GM21825 (cell line): ENCODE measurements at regions not wholly inside any gene's neighbourhood (a gene's known extent, or its start where the extent isn't known, plus 50 kb on each side); places are given as distances from the start of the nearest gene placed in this dataset.
"Not testable (repeated sequence)": the region's sequence is repeated elsewhere in the genome, so short reads cannot be mapped to it uniquely, and the experiment has no call there.

Source experiments
- ATAC-seq: cut with Tn5 transposase; IDR thresholded peaks from one replicate; pipeline ENCODE4 v1.9.1; 2021; ENCODE audit warnings: mild to moderate bottlenecking, moderate library complexity; ENCODE audit not compliant: unreplicated experiment

GRCh38 chr7:68559518-68559917 is 1038.8 kb upstream of the AUTS2 start:
- ATAC-seq, result no peak

GRCh38 chr7:68562323-68562899 is 1035.9 kb upstream of the AUTS2 start:
- no peak for ATAC-seq

GRCh38 chr7:68564306-68565135 is 1033.8 kb upstream of the AUTS2 start:
- ATAC-seq, result no peak

- ATAC-seq, result no peak
Measured at GRCh38 chr7:68571286-68571685, 1027.0 kb upstream of the AUTS2 start.

GRCh38 chr7:68573271-68574005 is 1024.8 kb upstream of the AUTS2 start:
- no peak for ATAC-seq

GRCh38 chr7:68576366-68576765 is 1021.9 kb upstream of the AUTS2 start:
- no peak for ATAC-seq

GRCh38 chr7:68581417-68581816 is 1016.9 kb upstream of the AUTS2 start:
- ATAC-seq, result no peak

GRCh38 chr7:68587599-68587998 is 1010.7 kb upstream of the AUTS2 start:
- ATAC-seq, result no peak

- ATAC-seq, result no peak
Measured at GRCh38 chr7:68601826-68602225, 996.4 kb upstream of the AUTS2 start.

- ATAC-seq, result no peak
Measured at GRCh38 chr7:68604541-68604940, 993.7 kb upstream of the AUTS2 start.

GRCh38 chr7:68610701-68611100 is 987.6 kb upstream of the AUTS2 start:
- ATAC-seq, result no peak

GRCh38 chr7:68613405-68613804 is 984.9 kb upstream of the AUTS2 start:
- ATAC-seq, result no peak

- ATAC-seq, result no peak
Measured at GRCh38 chr7:68613897-68614296, 984.4 kb upstream of the AUTS2 start.

- no peak for ATAC-seq
Measured at GRCh38 chr7:68619526-68619925, 978.7 kb upstream of the AUTS2 start.

- no peak for ATAC-seq
Measured at GRCh38 chr7:68622500-68622899, 975.8 kb upstream of the AUTS2 start.

GRCh38 chr7:68623030-68623429 is 975.2 kb upstream of the AUTS2 start:
- no peak for ATAC-seq

GRCh38 chr7:68627247-68627864 is 970.9 kb upstream of the AUTS2 start:
- no peak for ATAC-seq

GRCh38 chr7:68630914-68631313 is 967.4 kb upstream of the AUTS2 start:
- not testable (repeated sequence) for ATAC-seq

GRCh38 chr7:68640103-68640502 is 958.2 kb upstream of the AUTS2 start:
- no peak for ATAC-seq

GRCh38 chr7:68642727-68643126 is 955.5 kb upstream of the AUTS2 start:
- ATAC-seq, result no peak

- ATAC-seq, result no peak
Measured at GRCh38 chr7:68663392-68663791, 934.9 kb upstream of the AUTS2 start.
